CD14-positive monocyte (primary cell): ENCODE measurements at regions not wholly inside any gene's neighbourhood (a gene's known extent, or its start where the extent isn't known, plus 50 kb on each side); places are given as distances from the start of the nearest gene placed in this dataset.

Experiments used
- DNase-seq, 3 donors: peaks; one replicate each; pipeline ENCODE4 v3.0.0-alpha.2; 2011 to 2022
- H2AFZ ChIP-seq: 2 replicates; pipeline ENCODE4 v1.6.0; 2012; ENCODE audit warnings: mild to moderate bottlenecking, low read depth, low read length, inconsistent platforms; ENCODE audit not compliant: insufficient read depth, poor library complexity, severe bottlenecking
- H3K27ac ChIP-seq, 2 donors: 1 replicate in 1 of 2; 2 replicates in 1 of 2; pipeline ENCODE4 v1.5.1; 2012 to 2013; ENCODE audit warnings: low read length in 2 of 2, control low read depth in 1 of 2, inconsistent platforms in 1 of 2, low read depth in 1 of 2, mild to moderate bottlenecking in 1 of 2
- H3K27me3 ChIP-seq, 2 donors: one replicate each; pipeline versions ENCODE4 v1.6.0 to v1.6.1; 2011 to 2013; ENCODE audit warnings: low read length in 2 of 2; ENCODE audit not compliant: control insufficient read depth in 2 of 2, insufficient read depth in 2 of 2
- H3K36me3 ChIP-seq, 2 donors: replicated peaks in 1 of 2; 1 replicate in 1 of 2; 2 replicates in 1 of 2; pipeline versions ENCODE4 v1.5.1 to v1.6.1; 2012 to 2013; ENCODE audit warnings: low read length in 2 of 2, control low read depth in 1 of 2, inconsistent platforms in 1 of 2, mild to moderate bottlenecking in 1 of 2; ENCODE audit not compliant: insufficient read depth in 2 of 2, control insufficient read depth in 1 of 2
- H3K4me1 ChIP-seq, 2 donors: 1 replicate in 1 of 2; 2 replicates in 1 of 2; pipeline versions ENCODE4 v1.5.1 to v1.6.1; 2012 to 2013; ENCODE audit warnings: low read length in 2 of 2, control low read depth in 1 of 2, inconsistent platforms in 1 of 2, mild to moderate bottlenecking in 1 of 2, moderate library complexity in 1 of 2; ENCODE audit not compliant: insufficient read depth in 2 of 2, control insufficient read depth in 1 of 2
- H3K4me2 ChIP-seq: replicated peaks from 2 replicates; pipeline ENCODE3; 2012; ENCODE audit warnings: low read length, moderate library complexity, mild to moderate bottlenecking; ENCODE audit not compliant: poor library complexity, severe bottlenecking; ENCODE audit errors: extremely low read depth
- H3K4me3 ChIP-seq, 3 experiments: fragments of 200-600 bp in 1 of 3; sonication (generic) in 1 of 3; replicated peaks in 1 of 3; 1 replicate in 2 of 3; 2 replicates in 1 of 3; pipeline ENCODE4 v1.5.1; 2011 to 2013; ENCODE audit warnings: low read length in 3 of 3, mild to moderate bottlenecking in 3 of 3, control low read depth in 2 of 3, low read depth in 2 of 3, inconsistent platforms in 1 of 3, moderate library complexity in 1 of 3
- H3K79me2 ChIP-seq: 2 replicates; pipeline ENCODE4 v1.6.0; 2012; ENCODE audit warnings: mild to moderate bottlenecking, control low read depth, inconsistent platforms, low read length, moderate library complexity; ENCODE audit not compliant: insufficient read depth
- H3K9ac ChIP-seq: 2 replicates; pipeline ENCODE4 v1.6.0; 2017; ENCODE audit warnings: low read length, mild to moderate bottlenecking; ENCODE audit not compliant: insufficient read depth, poor library complexity, severe bottlenecking
- H3K9me3 ChIP-seq, 2 donors: replicated peaks in 1 of 2; 1 replicate in 1 of 2; 2 replicates in 1 of 2; pipeline versions ENCODE4 v1.5.1 to v1.6.1; 2012 to 2013; ENCODE audit warnings: low read length in 2 of 2, control low read depth in 1 of 2; ENCODE audit not compliant: control insufficient read depth in 1 of 2, insufficient read depth in 1 of 2
- H4K20me1 ChIP-seq: 2 replicates; pipeline ENCODE4 v1.6.0; 2012; ENCODE audit warnings: mild to moderate bottlenecking, low read length, control low read depth, moderate library complexity; ENCODE audit not compliant: insufficient read depth
- H3K27ac Mint-ChIP-seq, 7 donors: one replicate each; pipeline ENCODE4 v1.8.0; 2020; ENCODE audit warnings: mild to moderate bottlenecking in 7 of 7, mixed read lengths in 7 of 7, moderate library complexity in 6 of 7, inconsistent platforms in 2 of 7
- H3K27me3 Mint-ChIP-seq, 3 donors: one replicate each; pipeline ENCODE4 v1.8.0; 2021 to 2022; ENCODE audit warnings: low read depth in 3 of 3, mild to moderate bottlenecking in 3 of 3, mixed read lengths in 3 of 3, moderate library complexity in 3 of 3, inconsistent platforms in 1 of 3
- H3K36me3 Mint-ChIP-seq, 2 donors: one replicate each; pipeline ENCODE4 v1.8.0; 2020; ENCODE audit warnings: mixed read lengths in 2 of 2, inconsistent platforms in 1 of 2, mild to moderate bottlenecking in 1 of 2
- H3K4me1 Mint-ChIP-seq: one replicate; pipeline ENCODE4 v1.8.0; 2020; ENCODE audit warnings: mild to moderate bottlenecking, mixed read lengths
- H3K4me3 Mint-ChIP-seq, 2 donors: one replicate each; pipeline ENCODE4 v1.8.0; 2020; ENCODE audit warnings: mild to moderate bottlenecking in 2 of 2, mixed read lengths in 2 of 2, moderate library complexity in 1 of 2
- H3K9me3 Mint-ChIP-seq, 7 donors: one replicate each; pipeline ENCODE4 v1.8.0; 2020 to 2022; ENCODE audit warnings: mixed read lengths in 7 of 7, mild to moderate bottlenecking in 6 of 7, moderate library complexity in 6 of 7, inconsistent platforms in 2 of 7
- CTCF ChIP-seq: fragments of 200-600 bp; IDR thresholded peaks from one replicate; pipeline ENCODE4 v1.8.0; 2022; ENCODE audit warnings: antibody characterized with exemption, mild to moderate bottlenecking
- WGBS: methylation state at CpG from one replicate; pipeline ENCODE4 v1.1.5; 2013; ENCODE audit warnings: missing lambda C conversion rate; ENCODE audit not compliant: insufficient coverage; 5-methylcytosine and 5-hydroxymethylcytosine counted together
- intact Hi-C, 2 donors: fragments of 100-400 bp; cut with micrococcal nuclease; formaldehyde crosslinking; loops; one replicate each; pipeline versions ENCODE4 v1.15.0 to v1.15.1; 2023

- no peaks in the 10 kb centered on the region for H4K20me1 ChIP-seq
- Mint-ChIP-seq H3K27ac (no peak overlapping the region), H3K27me3 (no peaks in the 10 kb centered on the region), H3K36me3 (no peaks in the 10 kb centered on the region), H3K9me3 (peaks cover 0 to 3% (median 0%) of the 10 kb centered on the region in 7 donors), H3K4me3 (no peak overlapping the region), H3K4me1 (no peaks in the 10 kb centered on the region)
- no peak for DNase-seq
- no peaks in the 10 kb centered on the region for H3K27me3 ChIP-seq
- H2AFZ ChIP-seq: no peak overlapping the region
- no peak overlapping the region for H3K9ac ChIP-seq
- no peaks in the 10 kb centered on the region for H3K9me3 ChIP-seq
- intact Hi-C loops: no loop called here
- H3K36me3 ChIP-seq: no peaks in the 10 kb centered on the region
- H3K4me3 ChIP-seq: no peak overlapping the region
- no peaks in the 10 kb centered on the region for H3K79me2 ChIP-seq
- TF ChIP-seq CTCF: no peak
- no peak overlapping the region for H3K4me2 ChIP-seq
- no peaks in the 10 kb centered on the region for H3K4me1 ChIP-seq
- no peak overlapping the region for H3K27ac ChIP-seq
Observed at GRCh38 chr3:104145164-104145563, 1221.5 kb upstream of the ALCAM start.

- no peak overlapping the region for H3K27ac Mint-ChIP-seq
- no peaks in the 10 kb centered on the region for H3K9me3 ChIP-seq
- no peaks in the 10 kb centered on the region for H3K27me3 ChIP-seq
- H2AFZ ChIP-seq: no peak overlapping the region
- no peak for DNase-seq
- intact Hi-C loops: no loop called here
- H3K4me1 ChIP-seq: no peaks in the 10 kb centered on the region
- WGBS: no CpG with 5 or more reads among the region's 1 CpG
- peaks cover 0 to 3% (median 0%) of the 10 kb centered on the region in 7 donors for H3K9me3 Mint-ChIP-seq
- no peaks in the 10 kb centered on the region for H3K79me2 ChIP-seq
- H3K36me3 Mint-ChIP-seq: no peaks in the 10 kb centered on the region
- no peaks in the 10 kb centered on the region for H3K36me3 ChIP-seq
- no peak overlapping the region for H3K4me2 ChIP-seq
- H3K4me1 Mint-ChIP-seq: no peaks in the 10 kb centered on the region
- TF ChIP-seq CTCF: no peak
- no peak overlapping the region for H3K27ac ChIP-seq
- no peaks in the 10 kb centered on the region for H3K27me3 Mint-ChIP-seq
- no peak overlapping the region for H3K4me3 Mint-ChIP-seq
- H4K20me1 ChIP-seq: no peaks in the 10 kb centered on the region
- no peak overlapping the region for H3K9ac ChIP-seq
- no peak overlapping the region for H3K4me3 ChIP-seq
Observed at GRCh38 chr3:104149154-104149553, 1217.6 kb upstream of the ALCAM start.
